ENCODE measurements at regions not wholly inside any gene's neighbourhood (a gene's known extent, or its start where the extent isn't known, plus 50 kb on each side); places are given as distances from the start of the nearest gene placed in this dataset.

DNA sequence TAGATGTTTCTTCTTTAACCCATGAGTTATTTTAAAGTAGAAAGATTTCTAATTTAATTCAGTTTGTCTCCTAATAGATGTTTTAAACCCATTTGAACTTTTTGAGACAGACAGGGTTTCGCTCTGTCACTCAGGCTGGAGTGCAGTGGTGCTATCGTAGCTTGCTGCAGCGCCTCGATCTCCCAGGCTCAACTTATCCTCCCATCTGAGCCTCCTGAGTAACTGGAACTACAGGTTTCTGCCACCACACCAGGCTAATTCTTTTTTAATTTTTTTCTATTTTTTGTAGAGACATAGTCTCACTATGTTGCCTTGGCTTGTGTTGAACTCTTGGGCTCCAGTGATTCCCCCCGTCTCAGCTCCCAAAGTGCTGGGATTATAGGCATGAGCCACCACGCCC, 53.0 kb upstream of the RAB18 start:
- DNase-seq (ENCODE audit: low spot score) = no peak

DNA sequence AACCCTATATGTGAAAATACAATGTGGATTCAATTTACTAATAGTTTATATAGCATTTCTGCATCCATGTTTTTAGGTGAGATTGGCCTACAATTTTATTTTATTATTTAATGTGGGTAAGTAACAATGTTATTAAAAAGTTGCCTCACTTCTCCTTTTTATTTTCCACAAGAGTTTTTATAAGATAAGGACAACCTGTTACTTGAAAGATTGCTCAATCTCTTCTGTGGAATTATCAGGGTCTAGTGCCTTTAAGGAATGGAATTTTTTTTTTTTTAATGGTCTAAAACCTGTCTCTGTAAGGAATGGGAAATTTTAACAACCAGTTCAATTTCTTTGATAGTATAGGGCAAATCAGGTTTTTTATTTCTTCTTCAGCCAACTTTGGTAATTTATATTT, 53.9 kb upstream of the RAB18 start:
- no peak for DNase-seq (ENCODE audit: low spot score)

DNA sequence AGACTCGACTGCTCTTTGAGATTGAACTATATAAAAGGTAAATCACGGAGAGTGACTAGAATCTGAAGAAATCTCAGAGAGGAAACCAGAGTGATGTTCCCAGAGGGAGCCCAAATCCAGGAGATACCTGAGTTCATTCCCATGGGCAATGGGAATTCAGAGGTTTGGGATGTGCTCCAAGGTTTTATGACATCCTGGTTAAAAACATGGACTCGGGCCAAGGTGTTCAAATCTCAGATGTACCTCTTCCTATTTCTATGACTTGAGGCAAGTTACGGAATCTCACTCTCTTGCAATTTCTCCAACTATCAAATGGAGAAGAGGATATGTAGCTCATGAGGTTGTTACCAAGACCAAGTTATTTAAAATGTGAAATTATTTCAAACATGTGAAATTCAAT, 54.5 kb upstream of the RAB18 start:
- no peak for DNase-seq (ENCODE audit: low spot score)

DNA sequence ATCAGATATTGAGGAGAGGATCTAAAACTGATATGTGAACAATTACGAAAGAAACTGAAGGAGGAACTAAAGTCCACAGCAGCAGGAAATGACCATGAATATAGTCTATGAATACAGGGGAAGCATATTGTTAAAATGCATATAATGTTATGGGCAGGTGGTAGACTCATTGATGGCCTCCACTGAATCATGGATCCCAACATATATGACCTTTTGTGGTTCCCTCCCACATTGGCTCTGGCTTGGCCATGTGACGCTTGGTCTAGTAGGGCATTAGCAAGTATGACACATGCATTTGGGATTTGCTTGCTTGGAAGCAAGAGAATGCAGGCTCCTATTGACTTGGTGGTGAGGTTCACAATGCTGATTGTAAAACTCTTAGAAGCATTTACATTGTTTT, 55.2 kb upstream of the RAB18 start:
- peak; percentile 64 for DNase-seq (ENCODE audit: low spot score)

DNA sequence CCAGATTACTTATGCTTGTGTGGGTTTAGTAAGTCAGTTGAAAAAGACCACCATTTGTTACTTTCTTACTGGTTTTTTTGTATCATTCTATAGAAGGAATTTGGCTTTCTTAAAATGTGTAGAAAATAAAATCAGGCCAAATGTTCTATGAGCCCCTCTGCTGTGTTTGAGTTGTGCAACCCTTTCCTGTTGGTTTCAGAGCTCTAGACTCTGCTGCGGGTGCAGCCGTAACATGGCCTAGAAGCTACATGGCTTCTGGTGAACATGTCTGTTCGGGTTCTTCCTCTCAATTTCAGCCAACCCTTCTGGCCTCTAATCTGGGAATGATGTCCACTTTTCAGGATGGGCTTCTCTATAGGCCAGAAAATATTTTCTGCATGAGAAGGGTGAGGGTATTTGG, 56.6 kb upstream of the RAB18 start:
- no peak for DNase-seq (ENCODE audit: low spot score)

DNA sequence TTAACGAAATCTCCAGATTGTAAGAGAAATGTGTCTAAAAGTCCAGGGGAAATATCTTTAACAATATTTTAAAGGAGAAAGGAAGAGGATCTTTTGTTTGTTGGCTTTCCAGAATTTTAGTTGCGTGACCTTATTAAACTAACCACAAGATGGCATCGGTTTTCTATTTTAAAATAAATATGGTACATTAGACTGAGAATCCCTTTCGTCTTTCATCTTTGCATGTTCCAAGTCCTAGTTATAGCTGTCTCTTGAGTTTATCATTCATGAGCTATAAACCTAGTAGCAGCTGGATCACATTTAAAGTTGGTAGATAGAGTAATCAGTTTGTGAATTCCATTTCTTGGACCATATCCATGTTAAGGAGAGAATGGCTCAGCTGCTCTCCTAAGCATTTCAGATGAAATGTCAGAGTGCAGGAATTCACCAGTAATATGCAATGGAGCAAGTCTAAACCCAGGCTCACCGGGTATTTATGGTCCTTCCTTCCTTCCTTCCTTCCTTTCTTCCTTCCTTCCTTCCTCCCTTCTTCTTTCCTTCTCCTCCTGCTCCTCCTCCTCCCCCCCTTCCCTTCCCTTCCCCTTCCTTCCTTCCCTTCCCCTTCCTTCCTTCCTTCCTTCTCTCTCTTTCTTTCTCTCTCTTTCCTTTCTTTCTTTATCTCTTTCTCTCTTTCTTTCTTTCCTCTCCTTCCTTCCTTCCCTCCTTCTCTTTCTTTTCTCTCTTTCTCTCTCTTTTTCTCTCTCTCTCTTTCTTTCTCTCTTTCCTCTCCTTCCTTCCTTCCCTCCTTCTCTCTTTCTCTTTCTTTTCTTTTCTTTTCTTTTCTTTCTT, 57.8 kb upstream of the RAB18 start:
- peak; percentile 42 for DNase-seq (ENCODE audit: low spot score)

DNA sequence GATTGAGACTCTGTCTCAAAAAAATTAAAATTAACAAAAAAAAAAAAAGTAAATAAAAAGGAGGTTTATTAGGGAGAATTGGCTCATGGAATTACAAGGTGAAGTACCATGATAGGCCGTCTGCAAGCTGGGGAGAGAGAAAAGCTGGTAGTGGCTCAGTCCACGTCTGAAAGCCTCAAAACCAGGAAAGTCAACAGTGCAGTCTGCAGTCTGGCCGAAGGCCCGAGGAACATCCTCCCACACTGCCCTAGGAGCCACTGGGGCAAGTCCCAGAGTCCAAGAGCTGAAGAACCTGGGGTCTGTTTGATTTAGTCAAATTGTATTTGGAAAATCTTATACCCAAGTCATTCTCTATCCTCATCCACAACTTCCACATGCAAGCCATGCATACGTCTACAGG, 59.0 kb upstream of the RAB18 start:
- DNase-seq (ENCODE audit: low spot score) = no peak

DNA sequence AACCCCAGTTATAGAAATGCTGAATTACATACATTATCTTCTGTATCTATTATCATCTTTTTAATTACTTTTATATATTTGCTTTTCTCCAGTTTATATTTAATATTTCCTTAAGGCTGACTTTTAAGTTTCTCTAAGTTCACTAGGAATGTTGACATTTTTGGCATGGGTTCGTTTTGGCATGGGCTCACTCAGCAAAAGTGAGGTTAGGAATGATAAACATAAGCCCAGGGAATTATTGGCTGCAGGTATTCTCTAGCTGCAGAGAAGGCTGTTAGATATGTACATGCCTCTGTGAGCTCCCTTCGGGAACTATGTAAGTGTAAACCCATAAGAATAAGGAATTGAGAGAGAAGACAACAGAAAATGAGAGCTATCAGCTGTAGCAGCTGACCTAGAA, 63.6 kb upstream of the RAB18 start:
- DNase-seq (ENCODE audit: low spot score) = no peak

DNA sequence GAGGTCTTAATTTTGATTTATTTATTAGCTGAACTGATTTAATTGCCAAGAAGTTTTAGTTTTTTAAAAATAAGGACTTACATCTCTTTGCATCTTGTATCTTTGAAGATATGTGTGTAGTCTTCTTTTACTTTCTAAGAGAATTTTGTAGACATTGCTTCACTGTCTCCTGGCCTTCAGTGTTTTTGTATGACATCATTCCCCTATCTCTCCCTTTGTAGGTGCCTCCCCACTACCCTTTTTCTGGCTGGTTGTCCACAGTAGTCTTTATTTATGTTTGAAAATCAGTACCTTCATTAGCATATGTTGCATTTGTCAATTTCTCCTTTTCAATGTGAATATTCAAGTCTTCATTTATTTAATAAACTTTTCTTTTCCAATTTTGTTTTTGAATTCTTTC, 64.1 kb upstream of the RAB18 start:
- no peak for DNase-seq (ENCODE audit: low spot score)

DNA sequence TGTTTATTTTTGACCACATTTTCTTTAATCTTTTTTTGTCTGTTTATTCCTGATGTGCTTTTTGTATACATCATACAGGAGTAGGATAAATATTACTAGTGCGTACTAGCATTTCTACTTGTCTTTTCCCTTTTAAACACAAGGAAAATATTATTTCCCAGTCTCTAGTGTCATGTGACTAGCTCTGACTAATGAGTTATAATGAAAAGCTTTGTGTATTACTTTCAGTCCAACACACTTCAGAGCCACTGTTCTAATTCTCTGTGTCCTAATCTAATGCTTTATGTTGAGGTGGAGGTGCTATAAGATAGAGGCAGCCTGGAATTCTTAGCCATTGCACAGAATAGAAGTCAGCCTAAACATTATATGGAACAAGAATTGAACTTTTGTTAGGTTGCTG, 65.0 kb upstream of the RAB18 start:
- DNase-seq (ENCODE audit: low spot score) = no peak

DNA sequence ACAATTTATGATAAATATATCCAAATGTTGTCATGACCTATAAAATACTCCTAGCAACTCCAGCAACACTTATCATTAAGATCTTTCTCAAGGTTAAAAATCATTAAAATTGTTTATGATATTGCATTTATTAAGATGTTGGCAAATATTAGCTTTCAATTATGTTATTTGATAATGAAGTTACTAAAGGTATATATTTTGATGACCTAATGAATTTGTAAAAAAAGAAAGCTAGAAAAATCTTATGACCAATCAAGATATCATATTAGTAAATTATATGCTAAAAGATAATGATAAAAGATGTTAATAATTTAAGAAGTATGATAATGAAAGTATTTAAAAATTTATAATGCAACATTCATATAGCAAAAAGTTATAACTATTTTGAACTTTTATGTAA, 66.3 kb upstream of the RAB18 start:
- DNase-seq (ENCODE audit: low spot score) = no peak

DNA sequence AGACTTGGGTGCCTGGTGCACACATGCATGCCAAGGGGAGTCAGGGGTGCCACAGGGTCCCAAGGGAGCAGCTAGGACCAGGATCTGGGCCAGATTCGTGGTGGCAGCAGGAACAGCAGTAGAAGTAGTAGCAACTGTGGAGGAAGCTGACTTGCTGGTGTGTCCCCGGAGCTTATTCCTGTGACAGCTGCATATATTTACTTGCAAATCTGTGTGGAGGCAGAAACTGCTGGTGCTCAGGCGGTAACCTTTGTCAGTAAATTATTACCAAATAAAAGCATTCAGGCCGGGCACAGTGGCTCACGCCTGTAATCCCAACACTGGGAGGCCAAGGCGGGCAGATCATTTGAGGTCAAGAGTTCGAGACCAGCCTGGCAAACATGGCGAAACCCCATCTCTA, 67.4 kb upstream of the RAB18 start:
- DNase-seq (ENCODE audit: low spot score) = no peak

DNA sequence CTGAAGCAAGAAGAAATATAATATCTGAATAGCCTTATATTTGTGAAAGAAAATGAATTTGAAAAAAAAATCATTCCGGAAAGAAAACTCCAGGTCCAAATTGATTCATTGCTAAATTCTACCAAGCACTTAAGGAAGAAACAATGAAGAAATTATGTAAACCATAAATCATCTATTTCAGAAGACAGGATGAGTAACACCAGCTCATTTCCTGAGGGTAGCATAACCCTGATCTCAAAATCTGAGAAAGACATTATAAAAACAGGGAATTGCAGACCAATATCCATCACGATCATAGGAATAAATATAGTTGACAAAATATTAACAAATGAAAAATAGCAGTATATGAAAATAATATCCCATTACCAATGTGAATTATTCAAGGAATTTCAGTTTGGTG, 70.1 kb upstream of the RAB18 start:
- no peak for DNase-seq (ENCODE audit: low spot score)

DNA sequence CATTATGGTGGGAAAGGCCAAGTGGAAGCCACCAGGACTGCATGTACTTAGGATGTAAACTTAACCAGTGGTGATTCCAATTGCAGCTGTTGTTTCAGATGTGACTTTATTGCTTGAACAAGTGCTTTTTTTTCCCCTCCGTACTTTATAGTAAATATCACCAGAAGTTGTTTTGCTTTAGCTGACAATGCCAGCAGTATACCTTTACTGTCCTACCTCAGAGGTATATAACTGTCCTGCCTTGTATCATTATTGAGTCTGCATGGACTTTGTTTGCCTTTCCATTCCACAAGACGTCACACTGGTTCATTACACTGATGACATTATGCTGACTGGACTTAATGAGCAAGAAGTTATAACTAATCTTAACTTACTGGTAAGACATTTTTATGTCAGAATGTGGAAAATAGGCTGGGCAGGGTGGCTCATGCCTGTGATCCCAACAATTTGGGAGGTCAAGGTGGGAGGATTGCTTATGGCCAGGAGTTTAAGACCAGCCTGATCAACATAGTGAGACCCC, 77.1 kb upstream of the RAB18 start:
- DNase-seq (ENCODE audit: low spot score) = no peak

DNA sequence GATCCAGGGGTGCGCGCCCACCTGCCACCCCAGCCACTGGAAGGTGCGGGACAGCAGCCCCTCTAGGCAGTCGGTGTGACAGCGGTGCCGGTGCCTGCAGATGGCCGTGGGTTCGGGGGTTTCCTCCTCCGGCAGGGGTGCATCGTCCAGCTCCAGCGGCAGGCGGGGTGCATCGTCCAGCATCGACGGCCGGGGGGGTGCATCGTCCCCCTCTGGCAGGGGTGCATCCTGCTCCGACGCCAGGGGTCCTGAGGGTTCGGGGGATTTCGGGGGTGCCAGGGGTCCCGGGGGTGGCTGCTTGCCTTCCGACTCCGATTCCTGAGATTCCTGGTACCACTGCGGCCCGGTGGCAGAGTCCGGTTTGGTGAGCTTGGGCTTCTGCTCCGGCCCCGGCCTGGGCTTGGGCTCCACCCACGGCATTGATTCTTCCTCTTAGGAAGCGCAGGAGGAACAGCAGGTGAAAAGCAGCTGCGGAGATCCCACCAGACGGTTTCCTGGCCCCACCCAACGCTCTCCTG, 90.2 kb upstream of the RAB18 start:
- DNase-seq (ENCODE audit: low spot score) = peak; percentile 13

DNA sequence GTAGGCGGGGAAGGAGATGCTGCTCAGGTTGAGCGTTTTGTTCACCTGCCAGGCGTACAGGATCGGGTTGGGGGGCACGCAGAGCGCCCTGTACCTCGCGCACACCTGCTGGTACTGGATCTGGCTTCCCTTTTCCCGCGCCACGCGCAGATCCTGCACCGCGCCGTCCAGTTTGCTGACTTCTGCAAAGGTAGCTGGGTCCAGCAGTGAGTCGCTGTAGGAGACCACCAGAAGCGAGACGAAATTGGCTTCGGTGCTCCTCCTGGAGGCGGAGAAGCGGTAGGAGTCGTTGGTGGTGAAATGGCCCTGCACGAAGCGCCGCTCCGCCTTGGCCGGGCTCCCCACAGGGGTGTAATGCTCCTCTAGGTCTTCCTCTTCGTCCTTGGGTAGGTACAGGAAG, 90.7 kb upstream of the RAB18 start:
- peak; percentile 15 for DNase-seq (ENCODE audit: low spot score)

DNA sequence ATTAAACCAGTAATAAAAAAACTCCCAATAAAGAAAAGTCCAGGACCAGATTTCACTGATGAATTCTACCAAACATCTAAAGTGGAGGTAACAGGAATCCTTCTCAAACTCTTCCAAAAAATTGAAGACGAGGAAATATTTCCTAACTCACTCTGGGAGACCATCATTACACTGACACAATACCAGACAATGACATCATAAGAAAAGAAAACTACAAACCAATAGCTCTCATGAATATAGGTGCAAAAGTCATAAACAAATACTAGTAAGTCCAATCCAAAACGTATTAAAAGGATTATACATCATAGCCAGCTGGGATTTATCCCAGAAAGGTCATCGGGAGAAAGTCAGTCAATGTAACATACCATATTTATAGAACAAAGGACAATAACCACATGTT, 94.0 kb upstream of the RAB18 start:
- no peak for DNase-seq (ENCODE audit: low spot score)

DNA sequence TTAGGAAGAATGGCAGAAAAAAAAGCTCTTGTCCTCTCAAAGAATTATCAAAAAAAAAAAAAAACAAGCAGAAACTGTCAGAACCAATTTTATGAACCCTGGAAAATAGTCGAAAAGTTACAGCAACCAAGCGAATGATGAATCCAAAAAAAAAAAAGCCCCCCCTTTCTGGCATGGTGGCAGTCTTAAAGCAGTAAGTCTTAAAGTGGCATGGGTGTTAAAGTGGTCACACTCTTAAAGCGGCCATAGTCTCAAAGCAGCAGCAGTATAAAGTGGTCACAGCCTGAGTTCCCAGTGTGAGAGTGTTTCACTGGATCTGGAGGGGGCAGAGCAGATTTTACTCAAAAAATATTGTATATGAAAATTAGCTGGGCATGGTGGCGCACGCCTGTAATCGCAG, 96.8 kb upstream of the RAB18 start:
- DNase-seq (ENCODE audit: low spot score) = no peak

DNA sequence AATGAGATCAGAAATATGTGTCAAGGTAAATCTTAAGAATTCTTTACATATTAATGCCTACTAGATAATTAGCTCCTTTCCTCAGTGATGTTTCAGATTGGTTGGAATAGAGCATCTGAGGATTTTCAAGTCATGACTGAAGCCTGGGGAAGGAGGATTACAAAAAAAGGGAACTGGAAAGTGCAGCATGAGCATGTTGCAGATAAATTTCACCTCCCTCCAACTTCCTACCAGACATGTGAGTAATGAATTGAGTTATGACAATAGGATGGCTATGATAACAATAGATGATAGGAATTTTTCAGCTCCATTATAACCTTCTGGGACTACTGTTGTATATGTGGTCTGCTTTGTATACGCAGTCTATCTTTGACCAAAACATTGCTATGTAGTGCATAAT, 104.2 kb upstream of the RAB18 start:
- DNase-seq (ENCODE audit: low spot score) = no peak

DNA sequence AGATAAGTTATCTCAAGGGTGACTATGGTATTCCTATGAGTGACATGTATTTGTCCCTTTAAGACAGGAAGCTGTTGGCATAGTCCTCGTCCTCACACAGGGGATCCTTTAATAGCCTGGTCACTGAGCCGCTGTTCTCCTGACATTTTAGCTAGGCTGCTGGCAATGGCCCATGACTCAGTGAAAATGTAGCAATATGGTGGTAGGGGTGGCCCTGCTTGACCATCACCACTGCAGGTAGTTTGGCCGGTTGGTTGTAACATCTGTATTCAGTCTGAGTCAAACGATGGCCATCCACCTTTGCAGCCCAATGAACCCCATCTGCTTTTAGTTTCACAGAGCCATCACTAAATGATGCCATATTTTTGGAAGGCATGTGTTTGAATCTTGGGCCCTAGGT, 110.1 kb upstream of the RAB18 start:
- no peak for DNase-seq (ENCODE audit: low spot score)

DNA sequence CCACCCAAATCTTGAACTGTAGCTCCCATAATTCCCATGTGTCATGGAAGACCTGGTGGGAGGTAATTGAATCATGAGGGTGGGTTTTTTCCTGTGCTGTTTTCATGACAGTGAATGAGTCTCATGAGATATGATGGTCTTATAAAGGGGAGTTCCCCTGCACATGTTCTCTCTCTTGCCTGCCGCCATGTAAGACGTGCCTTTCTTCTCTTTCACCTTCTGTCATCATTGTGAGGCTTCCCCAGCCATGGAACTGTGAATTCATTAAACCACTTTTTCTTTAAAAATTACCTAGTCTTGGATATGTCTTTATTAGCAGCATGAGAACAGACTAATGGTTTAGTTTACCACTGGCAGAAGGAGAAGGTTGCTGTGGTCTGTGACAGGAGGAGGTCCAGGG, 111.5 kb upstream of the RAB18 start:
- DNase-seq (ENCODE audit: low spot score) = no peak

DNA sequence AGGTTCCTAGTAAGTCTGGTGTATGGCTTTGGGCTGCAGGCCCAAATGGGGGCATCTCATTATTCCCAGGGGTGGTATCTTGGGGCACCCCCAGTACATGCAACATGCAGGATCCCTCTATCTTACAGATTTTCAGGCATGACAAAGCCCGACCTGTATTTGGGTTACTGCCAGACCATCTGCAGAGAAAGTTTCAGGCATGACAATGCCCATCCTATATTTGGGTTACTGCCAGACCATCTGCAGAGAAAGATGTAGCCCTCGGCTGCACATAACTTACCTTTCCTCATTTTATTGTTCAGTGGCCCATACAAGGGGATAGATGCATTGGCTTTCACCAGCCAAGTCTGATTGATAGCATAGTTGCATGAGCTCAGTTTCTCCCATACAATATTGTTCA, 112.2 kb upstream of the RAB18 start:
- no peak for DNase-seq (ENCODE audit: low spot score)

DNA sequence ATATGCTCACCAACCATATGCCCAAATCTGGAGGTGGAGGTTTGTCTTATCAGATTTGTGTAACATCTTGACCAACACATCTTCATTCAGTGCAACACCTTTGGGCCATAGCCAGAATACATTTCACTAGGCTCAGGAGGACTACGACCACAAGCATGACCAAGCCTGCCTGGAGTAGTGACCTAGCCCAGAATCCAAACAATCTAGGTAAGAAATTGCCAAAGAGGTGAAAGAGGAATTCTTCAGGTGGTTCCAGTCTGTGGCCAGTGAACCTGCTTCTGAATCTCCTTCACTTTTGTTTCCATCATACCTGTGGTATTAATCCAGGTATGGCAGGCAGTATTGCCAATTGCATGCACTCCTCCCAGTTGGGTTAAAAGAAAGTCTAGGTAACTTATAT, 112.8 kb upstream of the RAB18 start:
- no peak for DNase-seq (ENCODE audit: low spot score)

DNA sequence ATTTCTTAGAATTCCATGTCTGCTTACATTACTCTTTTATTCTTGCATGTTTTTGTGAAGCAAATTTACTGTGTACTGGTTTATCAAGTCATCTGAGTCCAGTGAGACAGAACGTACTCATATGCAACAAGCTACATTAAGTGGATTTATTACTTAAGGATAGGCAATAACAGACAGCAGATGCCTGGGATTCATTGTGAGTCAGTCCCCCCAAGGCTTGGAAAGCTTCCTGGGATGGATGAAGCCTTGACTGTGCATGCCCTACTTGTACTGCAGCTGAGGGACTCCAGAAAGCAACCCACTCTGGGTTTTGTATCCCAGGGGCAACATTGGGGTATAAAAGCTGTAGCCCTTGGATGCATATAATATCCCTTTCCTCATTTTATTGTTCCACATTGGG, 113.4 kb upstream of the RAB18 start:
- peak; percentile 41 for DNase-seq (ENCODE audit: low spot score)

Data from AG20443 (cell line).